ENCODE measurements at regions not wholly inside any gene's neighbourhood (a gene's known extent, or its start where the extent isn't known, plus 50 kb on each side); places are given as distances from the start of the nearest gene placed in this dataset.

GRCh38 chr5:89246864-89247263 lies 363.9 kb upstream of the MEF2C start:
- peak in 1 of 2 experiments; percentile 33 for DNase-seq

- DNase-seq: no peak
Measured at GRCh38 chr5:89246252-89246651, 363.3 kb upstream of the MEF2C start.

GRCh38 chr5:89243611-89244010 lies 360.6 kb upstream of the MEF2C start:
- DNase-seq: no peak

- no peak for DNase-seq
Measured at GRCh38 chr5:89241186-89241585, 358.2 kb upstream of the MEF2C start.

- no peak for DNase-seq
Measured at GRCh38 chr5:89236900-89237299, 353.9 kb upstream of the MEF2C start.

GRCh38 chr5:89233462-89233861 lies 350.5 kb upstream of the MEF2C start:
- no peak for DNase-seq

- no peak for DNase-seq
Measured at GRCh38 chr5:89232139-89232603, 349.2 kb upstream of the MEF2C start.

- no peak for DNase-seq
Measured at GRCh38 chr5:89230178-89230577, 347.2 kb upstream of the MEF2C start.

GRCh38 chr5:89229331-89230070 lies 346.5 kb upstream of the MEF2C start:
- no peak for DNase-seq

- no peak for DNase-seq
Measured at GRCh38 chr5:89228355-89228754, 345.4 kb upstream of the MEF2C start.

- DNase-seq: no peak
Measured at GRCh38 chr5:89218364-89218763, 335.4 kb upstream of the MEF2C start.

- no peak for DNase-seq
Measured at GRCh38 chr5:89216606-89217005, 333.6 kb upstream of the MEF2C start.

- DNase-seq: peak; percentile 19 to 78
Measured at GRCh38 chr5:89213573-89213972, 330.6 kb upstream of the MEF2C start.

- DNase-seq: no peak
Measured at GRCh38 chr5:89211836-89212235, 328.9 kb upstream of the MEF2C start.

- DNase-seq: no peak
Measured at GRCh38 chr5:89208811-89209210, 325.8 kb upstream of the MEF2C start.

- DNase-seq: no peak
Measured at GRCh38 chr5:89208392-89208791, 325.4 kb upstream of the MEF2C start.

GRCh38 chr5:89204756-89205155 lies 321.8 kb upstream of the MEF2C start:
- no peak for DNase-seq

GRCh38 chr5:89203611-89204010 lies 320.6 kb upstream of the MEF2C start:
- DNase-seq: no peak

GRCh38 chr5:89200899-89201298 lies 317.9 kb upstream of the MEF2C start:
- DNase-seq: no peak

GRCh38 chr5:89199306-89199705 lies 316.3 kb upstream of the MEF2C start:
- DNase-seq: no peak

- DNase-seq: no peak
Measured at GRCh38 chr5:89191374-89191773, 308.4 kb upstream of the MEF2C start.

- DNase-seq: no peak
Measured at GRCh38 chr5:89190515-89191265, 307.7 kb upstream of the MEF2C start.

GRCh38 chr5:89187883-89188465 lies 305.0 kb upstream of the MEF2C start:
- DNase-seq: no peak

- no peak for DNase-seq
Measured at GRCh38 chr5:89187268-89187667, 304.3 kb upstream of the MEF2C start.
